GM21786 (cell line): ENCODE measurements at regions not wholly inside any gene's neighbourhood (a gene's known extent, or its start where the extent isn't known, plus 50 kb on each side); places are given as distances from the start of the nearest gene placed in this dataset.

ENCODE experiments used
- ATAC-seq: cut with Tn5 transposase; IDR thresholded peaks from one replicate; pipeline ENCODE4 v1.9.1; 2021; ENCODE audit not compliant: unreplicated experiment

DNA sequence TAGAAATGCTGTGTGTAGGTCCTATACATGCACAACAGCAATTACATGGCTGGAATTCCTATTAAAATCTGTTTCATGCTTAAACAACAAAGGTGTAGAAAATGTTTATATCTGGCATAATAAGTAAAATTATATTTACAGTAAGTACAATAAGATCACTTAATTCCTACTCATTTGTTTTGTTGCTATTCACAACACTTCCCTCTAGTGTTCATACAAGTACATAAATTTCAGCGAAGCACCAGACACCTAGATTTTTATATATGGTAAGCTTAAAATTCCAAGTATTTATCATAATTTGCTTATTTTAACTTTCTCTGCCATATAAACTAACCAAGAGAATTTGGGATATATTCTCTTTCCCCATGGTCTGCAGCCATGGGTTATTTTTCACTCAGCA, 51.8 kb upstream of the ANK3 start:
- ATAC-seq = no peak

- no peak for ATAC-seq
Observed at GRCh38 chr10:60439641-60440040, 50.0 kb upstream of the ANK3 start.
